IMR-90 (cell line): ENCODE measurements at regions not wholly inside any gene's neighbourhood (a gene's known extent, or its start where the extent isn't known, plus 50 kb on each side); places are given as distances from the start of the nearest gene placed in this dataset.

ENCODE experiments used
- ATAC-seq: fragments of 200-7000 bp; cut with Tn5 transposase; 2 replicates; pipeline ENCODE4 v1.9.1; 2020; ENCODE audit warnings: low read depth, mild to moderate bottlenecking, moderate library complexity
- BruUV-seq: library from RNA; stranded (reverse); fragments of 400-500 nt; replicated peaks from 2 replicates; lab custom pipeline; 2021; lab: Mats Ljungman, UMichigan
- CTCF ChIA-PET: fragments of 300-600 bp; formaldehyde crosslinking; extraction: SDS; loops from one replicate; lab custom pipeline; 2021; ENCODE audit warnings: antibody characterized with exemption; lab: Yijun Ruan, JAX
- POLR2A ChIA-PET: fragments of 300-600 bp; sonication (Branson Sonifier 250); formaldehyde crosslinking; loops from one replicate; lab custom pipeline; 2022; ENCODE audit warnings: antibody characterized with exemption; ENCODE audit not compliant: unreplicated experiment; lab: Charles Lee
- DNase-seq: peaks from one replicate; pipeline ENCODE4 v3.0.0; 2013
- H2AFZ ChIP-seq: replicated peaks from 2 replicates; pipeline ENCODE3; 2013; ENCODE audit warnings: low read length, mild to moderate bottlenecking; ENCODE audit not compliant: poor library complexity
- H2AK5ac ChIP-seq: 2 replicates; pipeline ENCODE4 v1.6.1; 2013; ENCODE audit warnings: low read depth, low read length, inconsistent platforms
- H2AK9ac ChIP-seq: replicated peaks from 2 replicates; pipeline ENCODE3; 2013; ENCODE audit warnings: mild to moderate bottlenecking, low read depth, low read length, moderate library complexity; ENCODE audit not compliant: poor library complexity
- H2BK120ac ChIP-seq: 2 replicates; pipeline ENCODE4 v1.6.1; 2013; ENCODE audit warnings: low read depth, low read length, inconsistent platforms
- H2BK15ac ChIP-seq: 3 replicates; pipeline ENCODE4 v1.6.1; 2013; ENCODE audit warnings: low read depth, low read length, inconsistent platforms
- H2BK20ac ChIP-seq: 2 replicates; pipeline ENCODE4 v1.6.1; 2013; ENCODE audit warnings: low read depth, mild to moderate bottlenecking, inconsistent platforms, low read length, moderate library complexity
- H2BK5ac ChIP-seq: 2 replicates; pipeline ENCODE4 v1.6.1; 2013; ENCODE audit warnings: mild to moderate bottlenecking, low read depth, low read length, inconsistent platforms; ENCODE audit not compliant: poor library complexity, severe bottlenecking
- H3K14ac ChIP-seq: replicated peaks from 2 replicates; pipeline ENCODE4 v1.6.1; 2013; ENCODE audit warnings: low read depth, low read length, inconsistent platforms
- H3K18ac ChIP-seq: 2 replicates; pipeline ENCODE4 v1.6.1; 2013; ENCODE audit warnings: low read depth, low read length, control low read depth
- H3K23ac ChIP-seq: 2 replicates; pipeline ENCODE4 v1.6.1; 2013; ENCODE audit warnings: low read depth, low read length, inconsistent platforms
- H3K27ac ChIP-seq: 2 replicates; pipeline ENCODE4 v1.5.1; 2013; ENCODE audit warnings: mild to moderate bottlenecking, control low read depth, low read length; ENCODE audit not compliant: insufficient read depth
- H3K27me3 ChIP-seq: 2 replicates; pipeline ENCODE4 v1.6.1; 2013; ENCODE audit warnings: low read length; ENCODE audit not compliant: control insufficient read depth, insufficient read depth
- H3K36me3 ChIP-seq: 2 replicates; pipeline ENCODE4 v1.6.1; 2013; ENCODE audit warnings: low read length, mixed read lengths; ENCODE audit not compliant: control insufficient read depth, insufficient read depth
- H3K4ac ChIP-seq: 2 replicates; pipeline ENCODE4 v1.6.1; 2013; ENCODE audit warnings: low read depth, low read length, inconsistent platforms
- H3K4me1 ChIP-seq: 2 replicates; pipeline ENCODE4 v1.6.1; 2013; ENCODE audit warnings: low read length, mixed read lengths; ENCODE audit not compliant: control insufficient read depth, insufficient read depth
- H3K4me2 ChIP-seq: 2 replicates; pipeline ENCODE4 v1.6.1; 2013; ENCODE audit warnings: low read depth, mild to moderate bottlenecking, control low read depth, low read length, moderate library complexity
- H3K4me3 ChIP-seq: 2 replicates; pipeline ENCODE4 v1.5.1; 2013; ENCODE audit warnings: low read depth, mild to moderate bottlenecking, control low read depth, low read length, moderate library complexity; ENCODE audit not compliant: insufficient read depth
- H3K56ac ChIP-seq: 2 replicates; pipeline ENCODE4 v1.6.1; 2013; ENCODE audit warnings: low read length, inconsistent platforms; ENCODE audit not compliant: insufficient read depth; ENCODE audit errors: extremely low read depth
- H3K79me1 ChIP-seq, 2 experiments: 2 replicates each; pipeline ENCODE4 v1.6.1; 2013; ENCODE audit warnings: low read length in 2 of 2, inconsistent platforms in 1 of 2, low read depth in 1 of 2
- H3K9ac ChIP-seq: 2 replicates; pipeline ENCODE4 v1.6.1; 2013; ENCODE audit warnings: low read depth, low read length, control low read depth
- H3K9me1 ChIP-seq: 2 replicates; pipeline ENCODE4 v1.6.1; 2013; ENCODE audit warnings: low read length, inconsistent platforms; ENCODE audit not compliant: insufficient read depth
- H3K9me3 ChIP-seq: 2 replicates; pipeline ENCODE4 v1.6.1; 2013; ENCODE audit warnings: low read length; ENCODE audit not compliant: control insufficient read depth, insufficient read depth
- H4K20me1 ChIP-seq: 2 replicates; pipeline ENCODE4 v1.6.1; 2013; ENCODE audit warnings: low read length, inconsistent platforms; ENCODE audit not compliant: insufficient read depth
- H4K5ac ChIP-seq: 2 replicates; pipeline ENCODE4 v1.6.1; 2013; ENCODE audit warnings: mild to moderate bottlenecking, low read depth, low read length, control low read depth
- H4K8ac ChIP-seq, 2 experiments: 2 replicates each; pipeline ENCODE4 v1.6.1; 2013; ENCODE audit warnings: low read depth in 2 of 2, low read length in 2 of 2, control low read depth in 1 of 2, inconsistent platforms in 1 of 2
- H4K91ac ChIP-seq: 2 replicates; pipeline ENCODE4 v1.6.1; 2013; ENCODE audit warnings: low read depth, low read length, inconsistent platforms; ENCODE audit not compliant: insufficient read depth
- CEBPB ChIP-seq: IDR thresholded peaks from 2 replicates; pipeline ENCODE4 v1.6.1; 2012; ENCODE audit warnings: low read depth, low read length, improper control_type of control experiment
- CHD1 ChIP-seq: IDR thresholded peaks from 2 replicates; pipeline ENCODE4 v1.6.1; 2012; ENCODE audit warnings: low read depth, low read length, improper control_type of control experiment
- MAFK ChIP-seq: IDR thresholded peaks from 2 replicates; pipeline ENCODE4 v1.6.1; 2012; ENCODE audit warnings: low read depth, low read length, improper control_type of control experiment
- MAZ ChIP-seq: IDR thresholded peaks from 2 replicates; pipeline ENCODE4 v1.6.1; 2012; ENCODE audit warnings: low read depth, mild to moderate bottlenecking, low read length, improper control_type of control experiment, moderate library complexity, borderline replicate concordance
- MXI1 ChIP-seq: IDR thresholded peaks from 2 replicates; pipeline ENCODE4 v1.6.1; 2012; ENCODE audit warnings: low read depth, mild to moderate bottlenecking, low read length, moderate library complexity, borderline replicate concordance
- NFE2L2 ChIP-seq: fragments of 150-350 bp; IDR thresholded peaks from 2 replicates; pipeline ENCODE4 v1.6.1; 2016; ENCODE audit warnings: low read depth, mild to moderate bottlenecking, low read length
- RAD21 ChIP-seq: IDR thresholded peaks from 2 replicates; pipeline ENCODE4 v1.6.1; 2012; ENCODE audit warnings: low read length, improper control_type of control experiment
- RFX5 ChIP-seq: IDR thresholded peaks from 2 replicates; pipeline ENCODE4 v1.8.0; 2012; ENCODE audit warnings: low read depth, mild to moderate bottlenecking, low read length, moderate library complexity
- SMC3 ChIP-seq: fragments of 150-350 bp; IDR thresholded peaks from 2 replicates; pipeline ENCODE4 v1.6.1; 2016; ENCODE audit warnings: low read depth, mild to moderate bottlenecking, antibody characterized with exemption, low read length, moderate library complexity
- WGBS, 2 experiments: methylation state at CpG; one replicate each; pipeline versions ENCODE4 v1.1.5 to v1.1.7; 2013; ENCODE audit warnings: missing lambda C conversion rate in 2 of 2; ENCODE audit not compliant: insufficient read length in 1 of 2; ENCODE audit errors: extremely low coverage in 2 of 2; 5-methylcytosine and 5-hydroxymethylcytosine counted together
- dilution Hi-C: fragments of 300-500 bp; cut with HindIII; formaldehyde crosslinking; loops from one replicate; pipeline ENCODE4 v1.14.3; 2018; ENCODE audit warnings: low sequenced_read_pairs; ENCODE audit not compliant: unreplicated experiment
- in situ Hi-C: fragments of 300-500 bp; cut with MboI; formaldehyde crosslinking; loops from 3 replicates; pipeline ENCODE4 v1.14.3; 2019; ENCODE audit warnings: low sequenced_read_pairs, inconsistent platforms, mixed read lengths
- intact Hi-C: fragments of 100-400 bp; cut with micrococcal nuclease; formaldehyde crosslinking; loops from 2 replicates; pipeline ENCODE4 v1.10.0; 2022
- TF ChIP-seq, protein P1 (sequence below): conservative IDR thresholded peaks from 2 replicates; pipeline ENCODE4 v1.5.1; 2012; ENCODE audit warnings: mild to moderate bottlenecking, low read depth, low read length, improper control_type of control experiment
- TF ChIP-seq, protein P2 (sequence below): fragments of 150-350 bp; IDR thresholded peaks from 2 replicates; pipeline ENCODE4 v1.6.1; 2017; ENCODE audit warnings: mild to moderate bottlenecking, antibody characterized with exemption, low read length, low read depth
- TF ChIP-seq, protein P3 (sequence below): fragments of 150-350 bp; IDR thresholded peaks from 2 replicates; pipeline ENCODE4 v1.6.1; 2016; ENCODE audit warnings: low read depth, mild to moderate bottlenecking, low read length, moderate library complexity, borderline replicate concordance

DNA sequence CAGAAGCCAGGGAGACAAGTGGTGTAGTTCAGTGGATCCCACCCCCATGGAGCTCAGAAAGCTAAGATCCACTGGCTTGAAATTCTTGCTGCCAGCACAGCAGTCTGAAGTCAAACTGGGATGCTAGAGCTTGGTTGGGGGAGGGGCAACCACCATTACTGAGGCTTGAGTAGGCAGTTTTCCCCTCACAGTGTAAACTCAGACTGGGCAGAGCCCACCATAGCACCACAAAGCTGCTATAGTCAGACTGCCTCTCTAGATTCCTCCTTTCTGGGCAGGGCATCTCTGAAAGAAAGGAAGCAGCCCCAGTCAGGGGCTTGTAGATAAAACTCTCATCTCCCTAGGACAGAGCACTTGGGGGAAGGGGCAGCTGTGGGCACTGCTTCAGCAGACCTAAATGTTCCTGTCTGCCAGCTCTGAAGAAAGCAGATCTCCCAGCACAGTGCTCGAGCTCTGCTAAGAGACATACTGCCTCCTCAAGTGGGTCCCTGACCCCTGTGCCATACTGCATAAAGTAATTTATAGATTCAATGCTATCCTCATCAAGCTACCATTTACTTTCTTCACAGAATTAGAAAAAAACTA is 163.2 kb downstream of the HHIP start:
- POLR2A ChIA-PET = no interaction called here
- no peak overlapping the region for H3K23ac ChIP-seq
- H4K5ac ChIP-seq = no peak overlapping the region
- no peak overlapping the region for H3K56ac ChIP-seq
- DNase-seq = no peak
- no peak overlapping the region for H3K9ac ChIP-seq
- H2BK120ac ChIP-seq = no peak overlapping the region
- no peaks in the 10 kb centered on the region for H4K20me1 ChIP-seq
- no peaks in the 10 kb centered on the region for H3K79me1 ChIP-seq
- no peak overlapping the region for H2BK5ac ChIP-seq
- no peak overlapping the region for H2AK9ac ChIP-seq
- H3K4me3 ChIP-seq = no peak overlapping the region
- no peak overlapping the region for H3K14ac ChIP-seq
- H3K9me3 ChIP-seq = peaks cover 7% of the 10 kb centered on the region
- no peak overlapping the region for H2BK20ac ChIP-seq
- ATAC-seq = no peak
- TF ChIP-seq SMC3 (no peak), MAFK (no peak), RFX5 (no peak), NFE2L2 (no peak), CEBPB (no peak), CHD1 (no peak), RAD21 (no peak), MXI1 (no peak), MAZ (no peak)
- TF ChIP-seq, protein P1, sequence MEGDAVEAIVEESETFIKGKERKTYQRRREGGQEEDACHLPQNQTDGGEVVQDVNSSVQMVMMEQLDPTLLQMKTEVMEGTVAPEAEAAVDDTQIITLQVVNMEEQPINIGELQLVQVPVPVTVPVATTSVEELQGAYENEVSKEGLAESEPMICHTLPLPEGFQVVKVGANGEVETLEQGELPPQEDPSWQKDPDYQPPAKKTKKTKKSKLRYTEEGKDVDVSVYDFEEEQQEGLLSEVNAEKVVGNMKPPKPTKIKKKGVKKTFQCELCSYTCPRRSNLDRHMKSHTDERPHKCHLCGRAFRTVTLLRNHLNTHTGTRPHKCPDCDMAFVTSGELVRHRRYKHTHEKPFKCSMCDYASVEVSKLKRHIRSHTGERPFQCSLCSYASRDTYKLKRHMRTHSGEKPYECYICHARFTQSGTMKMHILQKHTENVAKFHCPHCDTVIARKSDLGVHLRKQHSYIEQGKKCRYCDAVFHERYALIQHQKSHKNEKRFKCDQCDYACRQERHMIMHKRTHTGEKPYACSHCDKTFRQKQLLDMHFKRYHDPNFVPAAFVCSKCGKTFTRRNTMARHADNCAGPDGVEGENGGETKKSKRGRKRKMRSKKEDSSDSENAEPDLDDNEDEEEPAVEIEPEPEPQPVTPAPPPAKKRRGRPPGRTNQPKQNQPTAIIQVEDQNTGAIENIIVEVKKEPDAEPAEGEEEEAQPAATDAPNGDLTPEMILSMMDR = no peak
- TF ChIP-seq, protein P2, sequence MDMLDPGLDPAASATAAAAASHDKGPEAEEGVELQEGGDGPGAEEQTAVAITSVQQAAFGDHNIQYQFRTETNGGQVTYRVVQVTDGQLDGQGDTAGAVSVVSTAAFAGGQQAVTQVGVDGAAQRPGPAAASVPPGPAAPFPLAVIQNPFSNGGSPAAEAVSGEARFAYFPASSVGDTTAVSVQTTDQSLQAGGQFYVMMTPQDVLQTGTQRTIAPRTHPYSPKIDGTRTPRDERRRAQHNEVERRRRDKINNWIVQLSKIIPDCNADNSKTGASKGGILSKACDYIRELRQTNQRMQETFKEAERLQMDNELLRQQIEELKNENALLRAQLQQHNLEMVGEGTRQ = no peak
- TF ChIP-seq, protein P3, sequence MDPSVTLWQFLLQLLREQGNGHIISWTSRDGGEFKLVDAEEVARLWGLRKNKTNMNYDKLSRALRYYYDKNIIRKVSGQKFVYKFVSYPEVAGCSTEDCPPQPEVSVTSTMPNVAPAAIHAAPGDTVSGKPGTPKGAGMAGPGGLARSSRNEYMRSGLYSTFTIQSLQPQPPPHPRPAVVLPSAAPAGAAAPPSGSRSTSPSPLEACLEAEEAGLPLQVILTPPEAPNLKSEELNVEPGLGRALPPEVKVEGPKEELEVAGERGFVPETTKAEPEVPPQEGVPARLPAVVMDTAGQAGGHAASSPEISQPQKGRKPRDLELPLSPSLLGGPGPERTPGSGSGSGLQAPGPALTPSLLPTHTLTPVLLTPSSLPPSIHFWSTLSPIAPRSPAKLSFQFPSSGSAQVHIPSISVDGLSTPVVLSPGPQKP = no peak
- H3K36me3 ChIP-seq = no peaks in the 10 kb centered on the region
- H3K4ac ChIP-seq = no peak overlapping the region
- no peak overlapping the region for H2BK15ac ChIP-seq
- H3K18ac ChIP-seq = no peak overlapping the region
- in situ Hi-C loops (no loop called here), dilution Hi-C loops (no loop called here), intact Hi-C loops (no loop called here)
- H3K9me1 ChIP-seq = no peaks in the 10 kb centered on the region
- H3K27me3 ChIP-seq = no peaks in the 10 kb centered on the region
- no peak overlapping the region for H3K4me2 ChIP-seq
- CTCF ChIA-PET = no interaction called here
- no peak overlapping the region for H3K27ac ChIP-seq
- no peak overlapping the region for H2AFZ ChIP-seq
- WGBS, 2 experiments = 40% methylated on average over 1 of the region's 1 CpG; no CpG with 5 or more reads in 1 of the 2 experiments
- H3K4me1 ChIP-seq = no peaks in the 10 kb centered on the region
- no peak overlapping the region for H4K91ac ChIP-seq
- no peak overlapping the region for H4K8ac ChIP-seq
- BruUV-seq = no TSS peak
- no peak overlapping the region for H2AK5ac ChIP-seq
